Liver (tissue), 8 donors: ENCODE measurements at regions not wholly inside any gene's neighbourhood (a gene's known extent, or its start where the extent isn't known, plus 50 kb on each side); places are given as distances from the start of the nearest gene placed in this dataset.

ENCODE experiments used
- DNase-seq: peaks from one replicate; pipeline ENCODE4 v3.0.0-alpha.2; 2017; ENCODE audit warnings: low spot score
- H3K27ac ChIP-seq, 2 donors: one replicate each; pipeline ENCODE4 v1.7.0; 2013; ENCODE audit warnings: inconsistent platforms in 2 of 2, low read length in 2 of 2, control low read depth in 1 of 2, low read depth in 1 of 2, mild to moderate bottlenecking in 1 of 2
- H3K27me3 ChIP-seq, 4 donors: one replicate each; pipeline versions ENCODE4 v1.6.1 to v1.7.0; 2013; ENCODE audit warnings: low read length in 3 of 4, inconsistent platforms in 1 of 4, mild to moderate bottlenecking in 1 of 4, moderate library complexity in 1 of 4; ENCODE audit not compliant: control insufficient read depth in 4 of 4, insufficient read depth in 4 of 4
- H3K36me3 ChIP-seq, 4 donors: one replicate each; pipeline versions ENCODE4 v1.6.1 to v1.7.0; 2013; ENCODE audit warnings: low read length in 3 of 4, mild to moderate bottlenecking in 3 of 4, low read depth in 1 of 4, moderate library complexity in 1 of 4; ENCODE audit not compliant: control insufficient read depth in 4 of 4, insufficient read depth in 3 of 4
- H3K4me1 ChIP-seq, 4 donors: one replicate each; pipeline versions ENCODE4 v1.6.1 to v1.7.0; 2013; ENCODE audit warnings: low read length in 3 of 4, mild to moderate bottlenecking in 3 of 4, moderate library complexity in 1 of 4; ENCODE audit not compliant: control insufficient read depth in 4 of 4, insufficient read depth in 4 of 4
- H3K4me3 ChIP-seq, 3 donors: one replicate each; pipeline versions ENCODE4 v1.6.1 to v1.7.0; 2013; ENCODE audit warnings: low read length in 3 of 3, control low read depth in 1 of 3, low read depth in 1 of 3, mild to moderate bottlenecking in 1 of 3
- H3K9ac ChIP-seq, 2 donors: one replicate each; pipeline ENCODE4 v1.7.0; 2013; ENCODE audit warnings: low read length in 2 of 2, mild to moderate bottlenecking in 2 of 2, moderate library complexity in 2 of 2, control low read depth in 1 of 2, low read depth in 1 of 2
- H3K9me3 ChIP-seq, 4 donors: one replicate each; pipeline versions ENCODE4 v1.6.1 to v1.7.0; 2013; ENCODE audit warnings: low read length in 3 of 4; ENCODE audit not compliant: control insufficient read depth in 4 of 4
- ATF3 ChIP-seq: IDR thresholded peaks from 2 replicates; pipeline ENCODE4 v1.6.1; 2016; ENCODE audit warnings: antibody characterized with exemption
- CTCF ChIP-seq: fragments of 150-350 bp; IDR thresholded peaks from 2 replicates; pipeline ENCODE4 v1.5.1; 2017; ENCODE audit warnings: improper control_type of control experiment, low read depth, low read length; ENCODE audit not compliant: missing input control
- EGR1 ChIP-seq, 2 donors: IDR thresholded peaks; 2 replicates each; pipeline ENCODE4 v1.6.1; 2016 to 2018; ENCODE audit warnings: antibody characterized with exemption in 2 of 2, low read depth in 2 of 2
- FOXA1 ChIP-seq: IDR thresholded peaks from 2 replicates; pipeline ENCODE4 v1.6.1; 2016; ENCODE audit warnings: antibody characterized with exemption
- FOXA2 ChIP-seq: IDR thresholded peaks from 2 replicates; pipeline ENCODE4 v1.6.1; 2016; ENCODE audit warnings: antibody characterized with exemption
- GABPA ChIP-seq, 2 donors: IDR thresholded peaks in 1 of 2; conservative IDR thresholded peaks in 1 of 2; 2 replicates each; pipeline ENCODE4 v1.6.1; 2016; ENCODE audit warnings: antibody characterized with exemption in 2 of 2, mild to moderate bottlenecking in 1 of 2, moderate library complexity in 1 of 2
- HNF4A ChIP-seq, 2 donors: conservative IDR thresholded peaks; 2 replicates each; pipeline ENCODE4 v1.6.1; 2016; ENCODE audit warnings: antibody characterized with exemption in 2 of 2, mild to moderate bottlenecking in 2 of 2
- HNF4G ChIP-seq: IDR thresholded peaks from 2 replicates; pipeline ENCODE4 v1.6.1; 2016; ENCODE audit warnings: antibody characterized with exemption
- JUND ChIP-seq, 2 donors: IDR thresholded peaks; 2 replicates each; pipeline ENCODE4 v1.6.1; 2016; ENCODE audit warnings: antibody characterized with exemption in 2 of 2
- MAX ChIP-seq: IDR thresholded peaks from 2 replicates; pipeline ENCODE4 v1.6.1; 2016; ENCODE audit warnings: antibody characterized with exemption
- NR2F2 ChIP-seq: IDR thresholded peaks from 2 replicates; pipeline ENCODE4 v1.6.1; 2016; ENCODE audit warnings: antibody characterized with exemption
- RAD21 ChIP-seq, 2 donors: IDR thresholded peaks; 2 replicates each; pipeline ENCODE4 v1.6.1; 2016; ENCODE audit warnings: antibody characterized with exemption in 2 of 2, mild to moderate bottlenecking in 2 of 2
- REST ChIP-seq: IDR thresholded peaks from 2 replicates; pipeline ENCODE4 v1.6.1; 2016; ENCODE audit warnings: antibody characterized with exemption, mild to moderate bottlenecking
- RXRA ChIP-seq, 2 donors: IDR thresholded peaks; 2 replicates each; pipeline ENCODE4 v1.6.1; 2017 to 2018; ENCODE audit warnings: antibody characterized with exemption in 2 of 2, mild to moderate bottlenecking in 1 of 2
- TAF1 ChIP-seq: conservative IDR thresholded peaks from 2 replicates; pipeline ENCODE4 v1.6.1; 2016; ENCODE audit warnings: antibody characterized with exemption, mild to moderate bottlenecking
- YY1 ChIP-seq: IDR thresholded peaks from 2 replicates; pipeline ENCODE4 v1.6.1; 2016; ENCODE audit warnings: antibody characterized with exemption, mild to moderate bottlenecking
- WGBS: extraction: QIAGEN DNeasy Blood & Tissue Kit; methylation state at CpG from one replicate; pipeline ENCODE4 v1.1.7; 2013; 5-methylcytosine and 5-hydroxymethylcytosine counted together
- donor health status: healthy.
- donor health status: healthy.
- donor health status: healthy.
- donor health status: healthy.
- donor health status: healthy.

GRCh38 chr11:134524201-134524600 is 112.2 kb upstream of the B3GAT1 start:
- no peak for DNase-seq
- WGBS, result 96% methylated on average over 25 of the region's 25 CpGs
- TF ChIP-seq HNF4A (conservative IDR thresholded peaks at IDR 0.05), result no peak
- TF ChIP-seq FOXA2, result no peak
- TF ChIP-seq ATF3, result no peak
- no peak for TF ChIP-seq REST
- no peak for TF ChIP-seq HNF4G
- TF ChIP-seq FOXA1, result no peak
- no peak for TF ChIP-seq NR2F2
- no peak for TF ChIP-seq CTCF
- TF ChIP-seq YY1, result no peak
- TF ChIP-seq RXRA (IDR thresholded peaks at IDR 0.05), result no peak
- no peak for TF ChIP-seq TAF1
- TF ChIP-seq MAX, result no peak
- no peak for TF ChIP-seq GABPA (IDR thresholded peaks at IDR 0.05 in 1 of 2, conservative IDR thresholded peaks at IDR 0.05 in 1 of 2)
- TF ChIP-seq EGR1 (IDR thresholded peaks at IDR 0.05; ENCODE audit: low read depth in 2 of 2), result no peak
- no peak for TF ChIP-seq JUND (IDR thresholded peaks at IDR 0.05)
- Histone ChIP-seq H3K4me1 (no peaks in the 10 kb centered on the region), H3K27ac (no peak overlapping the region), H3K9ac (no peak overlapping the region), H3K36me3 (no peaks in the 10 kb centered on the region), H3K9me3 (no peaks in the 10 kb centered on the region), H3K27me3 (no peaks in the 10 kb centered on the region), H3K4me3 (no peak overlapping the region)

GRCh38 chr11:134522782-134523570 is 110.9 kb upstream of the B3GAT1 start:
- Histone ChIP-seq H3K9ac (no peak overlapping the region), H3K4me3 (no peak overlapping the region), H3K4me1 (no peaks in the 10 kb centered on the region), H3K27me3 (no peaks in the 10 kb centered on the region), H3K36me3 (no peaks in the 10 kb centered on the region), H3K27ac (no peak overlapping the region), H3K9me3 (no peaks in the 10 kb centered on the region)
- no peak for DNase-seq
- WGBS, result 76% methylated on average over 33 of the region's 33 CpGs
- TF ChIP-seq RAD21 (IDR thresholded peaks at IDR 0.05) (no peak), YY1 (no peak), JUND (IDR thresholded peaks at IDR 0.05) (no peak), HNF4A (conservative IDR thresholded peaks at IDR 0.05) (no peak), EGR1 (IDR thresholded peaks at IDR 0.05; ENCODE audit: low read depth in 2 of 2) (no peak)
